ENCODE measurements at regions not wholly inside any gene's neighbourhood (a gene's known extent, or its start where the extent isn't known, plus 50 kb on each side); places are given as distances from the start of the nearest gene placed in this dataset.

GRCh38 chr1:166221316-166221715, 54.5 kb upstream of the FAM78B start:
- no peak for DNase-seq

DNA sequence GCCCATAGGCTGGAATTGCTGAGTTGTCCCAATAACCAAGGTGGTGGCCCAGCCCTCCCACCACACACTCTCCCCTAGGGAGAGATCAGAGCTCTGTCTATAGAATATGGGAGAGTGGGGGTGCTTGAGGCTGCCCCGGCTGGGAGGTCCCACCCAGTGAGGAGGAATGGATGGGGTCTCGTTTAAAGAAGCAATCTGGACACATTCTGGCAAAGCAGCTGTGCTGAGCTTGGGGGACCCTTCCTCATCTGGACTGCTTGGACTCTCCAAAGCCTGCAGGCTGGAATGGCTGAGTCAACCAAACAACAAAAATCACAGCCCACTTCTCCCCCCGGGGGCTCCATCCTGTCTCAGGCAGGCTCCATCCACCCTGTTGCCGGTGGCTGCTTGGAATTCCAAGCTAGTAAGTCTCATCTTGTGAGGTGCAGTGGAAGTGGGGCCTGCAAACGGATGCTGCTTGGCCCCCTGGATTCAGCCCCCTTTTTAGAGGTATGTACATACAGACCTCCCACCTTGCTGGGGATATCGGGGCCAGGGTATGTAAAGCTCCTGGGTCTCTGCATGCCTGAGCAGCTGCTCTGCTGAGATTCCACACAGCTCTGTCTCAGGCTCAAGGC, 67.1 kb upstream of the FAM78B start:
- no peak for DNase-seq

DNA sequence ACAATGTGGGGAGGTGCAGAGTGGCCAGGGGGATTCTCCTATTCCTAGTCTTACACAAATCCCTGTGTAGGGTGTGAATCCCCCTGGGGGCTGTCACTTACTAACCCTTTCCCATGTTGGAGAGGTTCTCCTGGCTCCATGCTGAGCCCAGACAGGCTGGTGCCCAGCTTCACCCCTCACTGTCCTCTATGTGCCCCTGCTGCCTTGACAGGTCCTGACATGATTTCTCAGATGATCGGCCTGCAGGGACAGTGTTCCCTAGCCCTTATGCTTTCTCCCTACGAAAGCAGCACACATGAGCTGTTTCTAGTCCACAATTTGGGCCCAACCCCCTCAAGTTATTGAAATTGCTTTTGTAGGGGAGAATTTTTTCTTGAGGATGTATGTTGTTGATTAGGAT, 68.9 kb upstream of the FAM78B start:
- DNase-seq: no peak

DNA sequence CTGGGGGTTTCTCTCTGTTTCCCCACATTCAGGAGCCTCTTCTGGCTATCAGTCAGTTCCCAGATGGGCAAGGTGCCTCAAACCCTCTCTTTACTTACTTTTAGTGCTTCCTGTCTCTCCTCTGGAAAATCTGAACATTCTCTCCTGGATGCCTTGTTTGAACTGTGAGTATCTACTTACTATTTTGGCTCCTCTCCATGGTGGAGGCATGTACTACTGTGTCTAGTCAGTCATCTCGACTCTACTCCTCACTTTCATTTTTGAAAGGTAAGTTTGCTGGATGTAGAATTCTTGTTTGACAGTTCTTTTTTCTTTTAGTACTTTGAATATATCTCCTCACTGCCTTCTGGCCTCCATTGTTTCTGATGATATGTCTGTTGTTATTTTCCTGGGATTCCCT, 70.9 kb upstream of the FAM78B start:
- no peak for DNase-seq

- DNase-seq: no peak
These were observed 86.4 kb upstream of the FAM78B start for GRCh38 chr1:166253076-166253779.

GRCh38 chr1:166258017-166258416, 91.2 kb upstream of the FAM78B start:
- no peak for DNase-seq

DNA sequence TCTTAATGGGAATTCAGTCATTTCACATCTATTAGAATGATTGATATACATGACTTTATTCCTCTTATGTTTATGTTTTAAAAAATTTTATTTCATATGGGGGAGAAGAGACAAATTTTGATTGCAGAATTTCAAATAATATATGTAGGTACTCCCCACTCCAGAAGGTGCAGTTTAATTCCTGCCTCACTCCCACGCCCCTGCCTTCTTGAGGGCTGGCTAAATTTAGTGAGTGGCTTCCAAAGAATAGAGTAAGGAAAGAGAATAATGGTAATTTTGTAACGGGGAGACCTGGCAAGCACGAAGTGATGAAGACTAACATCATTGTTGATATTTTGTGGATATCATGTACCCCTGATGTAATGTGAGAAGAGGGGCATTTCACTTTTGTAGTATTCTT, 94.7 kb upstream of the FAM78B start:
- no peak for DNase-seq

DNA sequence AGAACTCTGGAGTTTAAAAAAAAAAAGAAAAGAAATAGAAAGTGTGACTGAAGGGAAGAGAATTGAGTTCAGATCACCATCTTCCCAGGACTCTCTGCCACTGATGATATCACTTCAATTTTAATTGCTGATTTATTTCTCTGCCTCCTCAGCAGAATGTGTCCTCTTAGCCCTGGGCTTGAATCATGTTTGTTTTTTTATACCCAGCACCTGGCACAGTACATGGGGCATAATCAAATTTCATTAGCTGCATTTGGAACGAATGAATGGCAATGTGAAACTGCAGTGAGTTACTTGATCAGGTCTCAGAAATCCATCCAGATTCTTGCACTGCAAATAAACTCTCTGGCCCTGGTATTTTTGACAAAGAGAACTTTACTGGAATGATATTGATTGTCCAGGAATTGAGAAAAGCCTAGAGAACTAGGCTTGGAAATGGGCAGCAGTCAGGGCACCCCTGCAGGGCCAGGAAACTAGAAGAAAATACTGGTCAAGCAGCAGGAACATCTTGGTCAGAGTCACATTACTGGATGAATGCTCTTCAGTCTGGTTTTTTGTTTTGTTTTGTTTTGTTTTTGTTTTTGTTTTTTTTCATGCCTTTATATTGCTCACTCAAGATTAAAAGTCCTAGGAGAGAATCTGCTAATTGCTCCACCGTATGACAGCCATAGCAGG, 103.8 kb upstream of the FAM78B start:
- no peak for DNase-seq

DNA sequence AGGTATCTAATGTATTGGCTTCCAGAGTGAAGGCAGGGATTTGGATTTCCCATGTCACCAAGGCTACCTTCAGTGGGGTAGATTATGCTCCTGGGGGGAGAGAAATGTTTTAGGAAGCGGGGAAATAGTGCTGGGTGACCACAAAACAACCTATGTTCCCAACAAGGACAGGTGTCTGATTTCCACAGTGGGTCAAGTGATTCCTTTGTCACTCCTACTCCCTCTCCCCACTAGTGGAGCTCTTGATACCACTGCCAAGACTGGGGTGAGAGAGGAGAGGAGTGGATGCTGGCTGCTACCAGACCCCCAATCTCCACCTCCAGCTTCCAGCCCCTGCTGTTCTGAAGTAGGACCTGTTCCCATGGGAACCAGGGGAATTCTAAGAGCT, 104.3 kb upstream of the FAM78B start:
- DNase-seq: no peak

- no peak for DNase-seq
These were observed 105.4 kb upstream of the FAM78B start for GRCh38 chr1:166272155-166272554.

DNA sequence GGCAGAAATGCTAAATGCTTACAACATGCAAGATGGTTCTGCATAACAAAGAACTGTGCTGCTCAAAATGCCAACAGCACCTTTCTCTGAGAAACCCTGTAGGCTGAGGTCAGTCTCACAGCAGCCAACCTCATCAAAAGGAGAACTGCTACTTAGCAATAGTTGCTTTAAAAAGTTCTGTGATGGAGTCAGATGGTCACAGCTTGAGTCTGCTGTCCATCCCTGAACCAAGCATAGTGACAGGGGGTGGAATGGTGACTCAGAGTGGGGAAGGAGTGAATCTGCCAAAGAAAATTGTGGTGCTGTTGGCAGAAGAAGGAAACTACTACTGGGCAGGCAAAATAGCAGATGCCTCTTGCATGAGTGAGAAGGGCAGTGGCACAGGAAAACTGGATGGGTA, 106.0 kb upstream of the FAM78B start:
- DNase-seq: no peak

GRCh38 chr1:166273618-166274017, 106.8 kb upstream of the FAM78B start:
- no peak for DNase-seq

GRCh38 chr1:166282391-166283137, 115.8 kb upstream of the FAM78B start:
- no peak for DNase-seq

DNA sequence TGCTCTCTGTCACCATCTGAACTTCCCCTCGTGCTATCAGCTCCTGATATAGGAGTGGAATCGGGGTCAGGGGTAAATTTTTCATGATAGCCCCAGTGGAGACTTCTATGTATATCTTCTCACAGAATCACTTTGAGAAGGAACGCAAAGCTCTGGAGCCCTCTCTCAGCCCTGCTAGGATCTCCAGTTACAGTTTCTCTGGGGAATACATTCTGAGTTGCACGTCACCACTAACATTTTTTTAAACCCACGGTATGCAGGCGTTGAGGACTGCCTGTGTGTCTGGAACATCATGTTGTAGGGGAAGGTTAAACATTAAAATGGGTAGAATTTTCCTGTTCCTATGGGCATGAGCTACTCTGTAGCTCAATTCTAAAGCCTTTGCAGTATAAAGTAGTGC, 116.4 kb upstream of the FAM78B start:
- DNase-seq: no peak

DNA sequence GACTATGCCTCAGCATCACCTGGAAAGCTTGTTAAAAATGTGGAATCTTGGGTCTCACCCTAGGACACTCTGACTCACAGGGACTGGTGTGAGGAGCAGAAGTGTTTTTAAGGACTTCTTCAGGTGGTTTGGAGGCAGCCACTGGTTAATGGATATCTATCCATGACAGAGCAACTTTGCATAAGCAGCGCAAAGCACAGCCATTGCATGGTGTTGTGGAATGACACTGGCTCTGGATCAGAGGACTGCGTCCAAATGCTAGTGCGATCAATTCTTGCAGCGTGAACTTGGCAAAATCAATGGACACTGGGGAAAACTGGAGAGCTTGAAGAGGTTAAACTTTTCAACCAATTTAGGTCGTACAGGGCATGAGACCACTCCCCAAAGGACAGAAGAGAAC, 116.8 kb upstream of the FAM78B start:
- DNase-seq: no peak

GRCh38 chr1:166289309-166290050, 122.7 kb upstream of the FAM78B start:
- no peak for DNase-seq

GRCh38 chr1:166295656-166296055, 128.9 kb upstream of the FAM78B start:
- no peak for DNase-seq

DNA sequence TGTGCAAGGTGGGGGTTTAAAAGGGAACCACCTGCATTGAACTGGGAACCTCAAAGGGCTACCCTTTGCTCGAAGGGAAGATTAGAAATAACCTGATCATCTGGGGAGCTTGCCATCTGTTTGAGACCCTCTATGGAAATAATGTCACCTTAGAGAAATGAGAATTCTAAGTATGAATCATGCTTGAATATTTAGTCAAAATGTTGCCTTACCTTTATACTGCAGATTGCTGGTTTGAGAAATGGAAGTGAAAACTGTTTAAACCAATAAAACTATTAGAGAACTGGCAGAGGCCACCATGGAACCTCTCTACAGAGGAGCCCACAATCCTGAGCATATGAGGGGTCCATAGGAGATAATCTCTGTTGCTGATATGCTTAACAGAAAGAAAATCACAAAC, 131.2 kb upstream of the FAM78B start:
- DNase-seq: no peak

DNA sequence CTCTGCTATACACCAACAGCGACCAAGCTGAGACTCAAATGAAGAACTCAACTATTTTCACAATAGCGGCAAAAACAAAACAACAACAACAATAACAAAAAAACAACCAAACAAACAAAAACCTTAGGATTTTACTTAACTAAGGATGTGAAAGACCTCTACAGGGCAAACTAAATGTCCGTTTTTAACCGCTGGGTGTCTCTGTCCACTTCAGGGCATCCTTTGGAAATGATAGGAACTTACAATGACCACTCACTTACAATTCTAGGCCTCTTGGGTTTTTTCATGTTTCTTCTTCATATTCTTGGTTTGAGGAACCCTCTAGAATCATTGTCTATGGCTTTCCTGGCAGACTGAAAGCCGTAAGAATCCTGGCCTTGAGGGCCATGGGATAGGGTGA, 134.0 kb upstream of the FAM78B start:
- no peak for DNase-seq

DNA sequence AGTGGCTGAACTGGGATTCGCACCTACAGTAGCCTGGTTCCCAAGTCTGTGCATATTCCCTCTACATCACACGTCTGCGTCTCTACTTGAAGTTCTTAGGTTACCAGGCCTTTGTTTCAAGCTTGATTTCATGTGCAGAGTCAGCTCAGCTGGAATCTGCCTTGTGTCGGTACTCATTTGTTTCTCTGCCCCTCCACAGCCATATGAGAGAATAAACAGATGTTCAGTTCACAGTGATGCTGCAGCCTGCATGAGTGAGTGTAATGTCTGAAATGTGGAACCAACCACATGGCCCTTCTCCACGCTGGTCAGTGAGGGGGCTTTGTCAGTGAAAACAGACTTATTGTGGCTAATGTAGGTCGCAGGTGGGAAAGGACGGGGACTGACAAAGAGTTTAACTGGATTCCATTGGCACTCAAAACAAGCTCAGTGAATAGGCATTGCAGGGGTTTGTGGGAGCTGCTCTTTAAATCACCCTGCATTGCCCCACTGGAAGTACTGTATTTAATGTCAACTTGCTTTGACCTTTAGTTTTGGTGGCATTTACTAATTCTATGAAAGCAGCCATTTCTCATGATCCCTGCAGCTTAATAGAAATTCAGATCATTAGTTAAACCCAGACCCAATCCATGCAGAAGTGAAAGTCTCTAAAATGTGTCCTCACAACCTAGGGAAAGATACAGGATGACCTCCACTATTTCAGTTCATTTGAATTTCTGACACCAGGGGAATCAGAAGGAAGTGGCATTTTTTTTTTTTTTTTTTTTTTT, 136.4 kb upstream of the FAM78B start:
- DNase-seq: no peak

- no peak for DNase-seq
These were observed 137.3 kb upstream of the FAM78B start for GRCh38 chr1:166304131-166304530.

DNA sequence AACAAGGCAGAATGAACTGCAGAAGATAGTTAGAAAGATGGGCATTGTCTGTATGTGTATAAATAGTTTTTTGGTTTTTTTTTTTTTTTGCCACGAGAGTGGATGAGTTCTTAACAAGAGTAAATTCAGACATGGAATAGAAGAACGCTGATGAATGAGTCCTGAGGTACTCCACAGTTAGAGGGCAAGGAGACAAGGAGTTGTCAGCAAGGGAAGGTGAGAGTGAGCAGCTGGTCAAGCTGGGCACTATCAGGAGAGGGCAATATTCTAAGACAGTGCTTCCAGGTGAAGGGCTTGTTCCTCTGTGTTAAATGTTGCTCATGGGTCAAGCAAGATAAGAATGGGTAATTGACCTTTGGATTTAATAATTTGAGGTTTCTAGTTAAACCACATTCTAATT, 138.6 kb upstream of the FAM78B start:
- no peak for DNase-seq

All from CD4-positive, alpha-beta T cell treated with Interleukin-12 subunit alpha and Interleukin-12 subunit beta, for 1 hour (primary cell).